Left kidney (tissue), 1 donor: ENCODE measurements at regions not wholly inside any gene's neighbourhood (a gene's known extent, or its start where the extent isn't known, plus 50 kb on each side); places are given as distances from the start of the nearest gene placed in this dataset.

Experiments
- DNase-seq: peaks from one replicate; pipeline ENCODE4 v3.0.0-alpha.2; 2013

DNA sequence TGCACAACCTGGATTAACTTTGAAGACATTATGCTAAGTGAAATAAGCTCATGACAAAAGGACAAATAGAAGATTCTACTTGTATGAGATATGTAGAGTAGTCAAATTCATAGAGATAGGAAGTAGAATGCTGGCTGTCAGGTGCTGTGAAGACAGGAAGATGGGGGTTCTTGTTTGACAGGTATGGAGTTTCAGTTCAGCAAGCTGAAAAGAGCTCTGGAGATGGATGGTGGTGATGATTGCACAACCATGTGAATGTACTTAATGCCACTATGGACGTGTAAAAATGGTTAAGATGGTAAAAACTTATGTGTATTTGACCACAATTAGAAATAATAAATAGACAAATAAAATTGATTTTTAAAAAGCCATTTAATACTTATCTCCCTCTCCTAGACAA lies 169.8 kb upstream of the DUSP10 start:
- no peak for DNase-seq

DNA sequence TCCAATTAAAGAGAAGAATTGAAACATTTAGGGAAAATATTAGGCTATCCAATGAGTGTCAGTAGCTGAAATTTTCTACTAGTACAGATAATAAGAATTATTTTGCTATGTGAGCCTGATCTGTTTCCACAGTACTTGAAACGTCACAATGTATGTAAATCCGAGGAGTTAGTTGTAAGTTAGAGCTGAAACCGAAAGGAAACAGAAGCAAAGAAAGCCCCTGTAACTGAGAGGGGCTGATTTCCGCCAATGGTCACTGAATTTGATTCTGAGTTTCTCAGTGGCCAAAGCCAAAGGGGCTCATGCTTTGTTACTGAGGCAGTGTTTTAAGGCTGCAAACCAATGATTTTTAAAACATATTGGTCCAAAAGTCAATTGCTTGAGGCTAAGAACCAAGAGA lies 168.3 kb upstream of the DUSP10 start:
- DNase-seq: no peak

GRCh38 chr1:221908573-221908972 lies 166.7 kb upstream of the DUSP10 start:
- DNase-seq: no peak

GRCh38 chr1:221907166-221907932 lies 165.5 kb upstream of the DUSP10 start:
- no peak for DNase-seq

DNA sequence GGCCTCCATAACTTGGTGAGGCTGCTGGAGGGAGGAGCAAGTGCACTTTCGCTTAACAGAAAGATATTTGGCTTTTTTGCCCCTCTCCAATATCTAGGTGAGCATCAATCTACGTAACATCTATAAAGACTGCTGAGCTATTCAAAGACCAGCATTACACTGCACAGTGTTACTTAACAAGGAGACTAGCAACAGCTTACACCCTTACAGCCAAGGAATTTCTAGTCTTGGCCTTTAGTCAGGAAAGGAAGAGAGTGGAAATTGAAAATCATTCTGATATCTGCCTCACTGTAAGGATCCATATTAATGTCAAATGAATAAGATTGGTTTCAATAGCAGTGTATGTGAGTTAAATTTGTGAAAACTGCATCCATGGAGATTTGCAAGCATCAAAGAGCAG lies 163.9 kb upstream of the DUSP10 start:
- no peak for DNase-seq

- DNase-seq: no peak
These were observed 162.4 kb upstream of the DUSP10 start for GRCh38 chr1:221904319-221904718.

GRCh38 chr1:221903594-221903993 lies 161.7 kb upstream of the DUSP10 start:
- no peak for DNase-seq

GRCh38 chr1:221902961-221903360 lies 161.1 kb upstream of the DUSP10 start:
- DNase-seq: no peak

GRCh38 chr1:221900678-221901077 lies 158.8 kb upstream of the DUSP10 start:
- no peak for DNase-seq

- no peak for DNase-seq
These were observed 155.4 kb upstream of the DUSP10 start for GRCh38 chr1:221897321-221897721.

DNA sequence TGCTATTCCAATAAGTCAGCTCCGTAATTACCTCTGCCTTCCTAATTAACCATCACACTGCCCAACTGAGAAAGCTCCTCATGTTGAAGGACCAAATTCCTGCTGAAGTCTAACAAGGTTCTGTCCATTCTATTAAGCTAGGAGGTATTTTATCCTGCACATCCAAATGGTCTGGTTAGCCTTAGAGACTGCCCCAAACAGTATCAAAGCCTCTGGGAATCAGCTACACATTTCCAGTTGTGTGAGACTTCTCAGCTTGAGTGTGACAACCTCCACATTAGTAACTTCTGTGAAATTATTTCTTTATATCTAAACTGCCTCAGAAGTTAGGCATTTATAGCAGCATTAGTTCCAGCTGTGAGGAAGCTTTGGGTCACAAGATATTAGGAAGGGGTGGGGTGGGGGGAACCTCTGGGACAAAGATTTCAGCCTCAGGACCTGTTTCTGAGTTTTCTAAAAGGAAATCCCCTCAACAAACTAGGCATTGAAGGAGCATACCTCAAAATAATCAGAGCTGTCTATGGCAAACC lies 150.5 kb upstream of the DUSP10 start:
- DNase-seq: no peak

- no peak for DNase-seq
These were observed 149.8 kb upstream of the DUSP10 start for GRCh38 chr1:221891708-221892107.

GRCh38 chr1:221888801-221889200 lies 146.9 kb upstream of the DUSP10 start:
- no peak for DNase-seq

GRCh38 chr1:221888218-221888617 lies 146.3 kb upstream of the DUSP10 start:
- no peak for DNase-seq

GRCh38 chr1:221887758-221888157 lies 145.9 kb upstream of the DUSP10 start:
- DNase-seq: no peak

DNA sequence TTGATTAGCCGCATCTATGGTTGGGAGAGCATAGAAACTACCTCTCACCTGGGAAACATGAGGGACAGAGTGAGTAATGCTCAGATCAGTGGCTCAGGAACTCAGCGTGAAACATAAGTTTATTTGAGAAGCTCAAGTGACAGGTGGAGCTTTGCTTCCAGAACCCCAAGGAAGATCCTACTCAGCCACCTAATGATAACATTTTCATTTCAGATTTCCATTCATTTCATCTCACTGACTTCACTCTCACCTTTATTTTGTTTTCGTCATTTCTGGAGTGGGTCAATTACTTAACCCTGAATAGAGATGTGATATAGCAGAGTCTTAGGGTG lies 145.5 kb upstream of the DUSP10 start:
- DNase-seq: no peak

DNA sequence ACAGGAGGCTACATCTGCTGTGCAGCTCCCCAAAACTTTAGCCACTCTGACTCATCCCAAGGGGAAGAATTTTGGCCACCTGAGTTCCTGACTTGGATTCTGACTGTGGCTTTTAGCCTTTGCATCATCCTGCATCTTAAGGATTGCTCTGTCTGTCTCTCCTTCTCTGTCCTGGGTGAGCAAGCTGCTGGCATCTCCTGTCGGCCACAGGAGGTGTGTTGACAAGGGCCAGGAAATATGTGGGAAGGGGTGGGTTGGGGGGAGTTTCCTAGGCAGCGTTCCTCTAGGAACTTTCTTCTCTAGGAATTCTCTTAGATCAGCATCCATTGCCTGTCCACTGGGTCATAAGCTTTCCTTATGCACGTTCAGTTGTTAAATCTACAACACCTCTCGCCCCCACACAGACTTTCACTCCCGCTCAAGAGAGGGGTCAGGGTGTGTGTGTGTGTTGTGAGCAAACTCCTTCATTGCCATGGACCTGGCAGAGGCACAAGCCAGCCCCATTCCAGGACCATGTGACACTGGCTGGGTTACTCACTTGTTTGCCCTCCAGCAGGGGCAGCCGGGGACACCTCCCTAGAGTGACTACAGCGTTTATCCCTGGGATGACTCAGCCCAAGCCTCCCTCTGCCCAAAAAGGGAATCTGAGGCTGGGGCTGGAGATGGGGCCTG lies 145.0 kb upstream of the DUSP10 start:
- DNase-seq: no peak

GRCh38 chr1:221886311-221886710 lies 144.4 kb upstream of the DUSP10 start:
- no peak for DNase-seq

DNA sequence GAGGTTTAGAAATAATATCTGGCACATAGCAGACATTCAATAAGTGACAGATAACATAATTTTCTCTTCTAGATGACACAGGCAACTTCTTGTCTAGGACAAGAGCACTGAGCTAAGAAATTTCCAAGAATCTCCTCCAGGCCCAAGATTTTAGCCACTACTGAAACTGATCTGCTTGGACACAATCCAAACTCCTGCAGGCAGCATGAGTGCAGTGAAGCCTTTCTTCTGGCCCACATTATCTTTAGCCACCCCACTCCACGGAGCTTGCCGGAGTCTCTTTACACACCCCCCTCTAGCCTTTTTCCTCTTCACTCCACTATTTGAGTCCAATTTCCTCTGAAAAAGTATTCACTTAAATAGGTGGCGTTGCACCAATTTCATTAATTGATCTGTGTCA lies 142.9 kb upstream of the DUSP10 start:
- no peak for DNase-seq

GRCh38 chr1:221881805-221882581 lies 140.1 kb upstream of the DUSP10 start:
- DNase-seq: no peak

- no peak for DNase-seq
These were observed 138.3 kb upstream of the DUSP10 start for GRCh38 chr1:221880182-221880581.

GRCh38 chr1:221878134-221878533 lies 136.2 kb upstream of the DUSP10 start:
- no peak for DNase-seq

DNA sequence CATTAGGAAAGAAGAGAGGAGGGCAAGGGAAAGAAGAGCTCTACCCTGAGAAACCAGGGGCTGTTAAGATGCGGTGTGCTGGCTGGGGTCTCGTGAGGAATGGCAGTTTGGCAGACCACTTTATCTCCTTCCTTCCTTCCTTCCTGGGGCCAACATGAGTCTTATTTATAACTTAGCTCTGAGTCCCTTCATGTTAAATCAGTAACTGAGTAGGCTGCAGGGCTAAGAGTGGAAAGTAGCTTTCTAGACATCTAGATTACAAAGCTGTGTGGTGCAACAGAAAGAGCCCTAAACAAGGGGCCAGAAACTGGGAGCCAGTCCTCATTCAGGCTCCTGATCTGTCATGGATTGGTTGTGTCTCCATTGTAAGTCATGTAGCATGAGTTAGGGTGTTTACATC lies 135.4 kb upstream of the DUSP10 start:
- DNase-seq: no peak
